HG02884 (cell line): ENCODE measurements at regions not wholly inside any gene's neighbourhood (a gene's known extent, or its start where the extent isn't known, plus 50 kb on each side); places are given as distances from the start of the nearest gene placed in this dataset.

Experiments used
- ATAC-seq: cut with Tn5 transposase; IDR thresholded peaks from one replicate; pipeline ENCODE4 v1.9.1; 2021; ENCODE audit warnings: mild to moderate bottlenecking, moderate library complexity; ENCODE audit not compliant: unreplicated experiment

- no peak for ATAC-seq
Observed at GRCh38 chr4:156656896-156657295, 314.7 kb downstream of the PDGFC start.

DNA sequence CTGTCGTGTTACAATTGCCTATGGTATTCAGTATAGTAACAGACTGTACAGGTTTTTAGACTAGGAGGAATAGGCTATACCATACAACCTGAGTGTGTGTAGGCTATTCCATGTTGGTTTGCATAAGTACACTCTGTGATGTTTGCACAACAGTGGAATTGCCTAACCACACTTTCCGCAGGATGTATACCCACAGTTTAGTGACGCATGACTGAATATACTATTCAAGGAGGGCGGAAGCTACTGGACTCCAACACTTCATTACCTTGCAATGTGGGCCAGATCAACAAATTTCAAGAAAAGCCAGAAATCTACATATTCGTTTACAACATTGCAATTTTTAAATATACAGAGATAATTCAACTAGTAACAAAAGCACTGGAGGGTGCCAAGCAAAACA is 317.2 kb downstream of the PDGFC start:
- ATAC-seq = no peak

- no peak for ATAC-seq
Observed at GRCh38 chr4:156643826-156644225, 327.8 kb downstream of the PDGFC start.

- no peak for ATAC-seq
Observed at GRCh38 chr4:156642161-156642560, 329.4 kb downstream of the PDGFC start.

- ATAC-seq = no peak
Observed at GRCh38 chr4:156638925-156639605, 332.5 kb downstream of the PDGFC start.

- ATAC-seq = no peak
Observed at GRCh38 chr4:156638334-156638733, 333.3 kb downstream of the PDGFC start.

DNA sequence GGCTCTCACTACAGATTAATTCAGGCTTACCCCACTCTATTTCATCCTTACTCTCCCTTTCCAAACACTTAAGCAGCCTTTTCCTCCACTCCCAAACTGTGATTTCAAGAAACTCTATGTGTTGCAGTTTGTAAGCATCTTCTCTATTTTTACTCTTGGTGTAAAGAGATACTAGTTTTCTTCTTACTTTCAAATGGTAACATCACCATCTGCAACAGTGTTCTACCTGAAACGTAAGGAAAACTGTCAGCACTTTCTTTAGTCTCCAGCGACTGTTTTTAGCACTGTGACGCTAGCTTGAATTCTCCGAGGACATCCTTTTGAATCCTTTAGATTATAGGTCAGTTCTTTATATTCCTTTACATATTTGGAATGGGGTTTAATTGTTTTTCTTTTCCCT is 335.2 kb downstream of the PDGFC start:
- no peak for ATAC-seq

GRCh38 chr4:156635051-156635450 is 336.5 kb downstream of the PDGFC start:
- no peak for ATAC-seq

GRCh38 chr4:156634612-156635011 is 337.0 kb downstream of the PDGFC start:
- ATAC-seq = no peak

DNA sequence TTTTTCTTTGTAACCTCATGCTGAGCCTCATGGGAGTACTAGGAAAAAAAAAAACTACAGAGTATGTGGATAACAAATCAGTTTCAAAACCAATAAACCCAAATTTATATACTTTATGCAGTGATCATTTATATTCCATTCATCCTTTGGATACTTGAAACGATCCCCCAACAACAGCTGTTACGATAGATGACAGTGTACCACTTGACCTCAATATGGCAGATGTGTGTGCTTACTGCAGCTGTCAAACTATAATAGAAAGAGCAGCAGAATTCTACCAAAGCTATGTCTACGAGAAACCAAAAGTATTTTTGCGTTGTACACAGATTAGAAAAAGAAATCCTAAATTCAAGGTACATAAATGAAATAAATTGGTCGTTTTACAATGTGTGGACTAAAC is 337.8 kb downstream of the PDGFC start:
- no peak for ATAC-seq

- ATAC-seq = no peak
Observed at GRCh38 chr4:156628858-156629257, 342.7 kb downstream of the PDGFC start.

GRCh38 chr4:156623376-156623775 is 348.2 kb downstream of the PDGFC start:
- ATAC-seq = no peak

GRCh38 chr4:156620786-156621185 is 350.8 kb downstream of the PDGFC start:
- no peak for ATAC-seq

- ATAC-seq = no peak
Observed at GRCh38 chr4:156619154-156619934, 352.3 kb downstream of the PDGFC start.

GRCh38 chr4:156615066-156615531 is 356.5 kb downstream of the PDGFC start:
- ATAC-seq = no peak

DNA sequence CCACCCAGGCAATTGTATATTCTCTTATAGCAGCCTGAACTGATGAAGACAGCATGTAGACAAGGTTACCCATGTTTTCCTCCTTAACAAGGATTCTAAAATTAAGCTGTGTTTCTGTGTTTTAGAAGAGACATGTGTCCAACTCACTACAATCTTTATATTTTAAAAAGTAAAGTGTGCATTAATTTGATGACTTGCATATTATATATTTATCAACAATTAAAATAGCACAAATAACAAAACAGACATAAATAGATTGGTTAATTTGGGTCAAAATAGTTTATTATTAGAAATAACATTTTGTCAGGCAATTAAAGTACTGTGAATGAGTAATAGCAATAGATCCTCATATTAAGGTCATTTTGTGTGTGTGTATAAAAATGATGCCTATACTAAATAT is 357.1 kb downstream of the PDGFC start:
- no peak for ATAC-seq

DNA sequence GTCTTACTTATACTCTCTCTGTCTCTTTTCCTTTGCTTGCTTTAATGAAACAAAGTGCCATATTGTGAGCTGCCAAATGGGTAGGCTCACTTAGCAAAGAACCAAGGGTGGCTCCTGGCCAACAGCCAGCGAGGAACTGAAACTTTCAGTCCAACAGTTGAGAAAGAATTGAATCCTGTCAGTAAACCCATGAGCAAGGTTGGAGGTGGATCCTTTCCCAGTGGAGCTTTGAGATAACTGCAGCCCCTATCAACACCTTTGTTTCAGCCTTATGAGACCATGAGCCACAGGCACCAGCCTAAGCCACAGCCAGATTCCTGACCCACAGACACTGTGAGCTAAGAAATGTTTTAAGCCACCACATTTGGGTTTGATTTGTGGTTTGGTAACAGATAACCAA is 362.2 kb downstream of the PDGFC start:
- ATAC-seq = no peak

DNA sequence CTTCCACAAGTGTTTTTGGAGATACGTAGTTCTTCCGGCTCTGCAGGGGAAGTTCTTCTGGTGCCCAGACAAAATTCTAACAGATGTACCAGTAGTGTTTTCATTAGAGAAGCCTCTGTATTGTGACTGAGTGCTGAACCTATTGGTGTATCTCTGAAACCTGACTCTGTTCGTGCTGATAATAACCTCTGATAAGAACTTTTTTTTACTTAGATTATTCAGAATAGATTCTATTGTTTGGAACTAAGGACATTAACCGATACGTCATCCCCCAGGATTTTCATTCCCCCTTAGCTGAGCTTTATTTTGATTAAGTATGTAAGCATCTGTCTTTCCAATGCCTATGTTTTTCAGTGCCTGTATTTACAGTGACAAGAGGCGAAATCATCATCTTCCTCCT is 362.9 kb downstream of the PDGFC start:
- no peak for ATAC-seq

- no peak for ATAC-seq
Observed at GRCh38 chr4:156607478-156607857, 364.1 kb downstream of the PDGFC start.

GRCh38 chr4:156606554-156607477 is 364.8 kb downstream of the PDGFC start:
- ATAC-seq = no peak

- no peak for ATAC-seq
Observed at GRCh38 chr4:156598138-156598681, 373.4 kb downstream of the PDGFC start.
